H1 (cell line): ENCODE measurements at regions not wholly inside any gene's neighbourhood (a gene's known extent, or its start where the extent isn't known, plus 50 kb on each side); places are given as distances from the start of the nearest gene placed in this dataset.

ENCODE experiments used
- CTCF ChIA-PET: fragments of 300-600 bp; sonication (Branson Sonifier 250); formaldehyde crosslinking; loops from one replicate; lab custom pipeline; 2021; ENCODE audit not compliant: partially characterized antibody; lab: Charles Lee
- POLR2A ChIA-PET: fragments of 300-600 bp; sonication (Branson Sonifier 250); formaldehyde crosslinking; loops from one replicate; lab custom pipeline; 2021; ENCODE audit warnings: inconsistent platforms; ENCODE audit not compliant: partially characterized antibody; lab: Charles Lee
- DNase-seq, 2 experiments: peaks; one replicate each; pipeline versions ENCODE4 v3.0.0 to v3.0.0-alpha.2; 2010 to 2022; ENCODE audit warnings: low spot score in 2 of 2, low read depth in 1 of 2, mixed read lengths in 1 of 2
- FAIRE-seq: peaks from 2 replicates; lab custom pipeline; 2011; peaks lifted over from hg19 to GRCh38; lab: Jason Lieb, UNC
- H2AFZ ChIP-seq: 2 replicates; pipeline ENCODE4 v1.8.1; 2012; ENCODE audit warnings: low read length, inconsistent platforms
- H2AK5ac ChIP-seq: 2 replicates; pipeline ENCODE4 v1.6.1; 2013; ENCODE audit warnings: low read depth, low read length
- H2BK120ac ChIP-seq: replicated peaks from 2 replicates; pipeline ENCODE3; 2013; ENCODE audit warnings: low read depth, low read length, inconsistent platforms
- H2BK12ac ChIP-seq: 2 replicates; pipeline ENCODE4 v1.6.1; 2013; ENCODE audit warnings: low read depth, low read length
- H2BK15ac ChIP-seq: 2 replicates; pipeline ENCODE4 v1.6.1; 2013; ENCODE audit warnings: low read length
- H2BK20ac ChIP-seq: 2 replicates; pipeline ENCODE4 v1.6.1; 2013; ENCODE audit warnings: low read length
- H2BK5ac ChIP-seq: 2 replicates; pipeline ENCODE4 v1.6.1; 2013; ENCODE audit warnings: low read depth, low read length
- H3K14ac ChIP-seq: 2 replicates; pipeline ENCODE4 v1.6.1; 2013; ENCODE audit warnings: inconsistent platforms; ENCODE audit not compliant: insufficient read length
- H3K18ac ChIP-seq: 2 replicates; pipeline ENCODE4 v1.6.1; 2013; ENCODE audit warnings: low read length; ENCODE audit errors: extremely low read depth
- H3K23ac ChIP-seq: 2 replicates; pipeline ENCODE4 v1.6.1; 2013; ENCODE audit warnings: inconsistent platforms; ENCODE audit not compliant: insufficient read length
- H3K23me2 ChIP-seq: 2 replicates; pipeline ENCODE4 v1.6.1; 2013; ENCODE audit warnings: low read depth, low read length
- H3K27ac ChIP-seq: 2 replicates; pipeline ENCODE4 v1.6.1; 2011; ENCODE audit warnings: low read depth, low read length, inconsistent platforms
- H3K27me3 ChIP-seq, 4 experiments: replicated peaks in 1 of 4; 1 replicate in 1 of 4; 2 replicates in 3 of 4; pipeline versions ENCODE4 v1.6.1 to v1.8.1; 2011 to 2013; ENCODE audit warnings: low read length in 3 of 4, mild to moderate bottlenecking in 3 of 4, inconsistent platforms in 2 of 4, mixed read lengths in 2 of 4, moderate library complexity in 1 of 4; ENCODE audit not compliant: control insufficient read depth in 3 of 4, insufficient read depth in 3 of 4; ENCODE audit errors: extremely low read depth in 1 of 4
- H3K36me3 ChIP-seq, 4 experiments: 2 replicates each; pipeline versions ENCODE4 v1.6.1 to v1.8.1; 2011 to 2013; ENCODE audit warnings: mild to moderate bottlenecking in 4 of 4, low read length in 3 of 4, moderate library complexity in 2 of 4, control low read depth in 1 of 4, inconsistent platforms in 1 of 4; ENCODE audit not compliant: insufficient read depth in 4 of 4, control insufficient read depth in 2 of 4
- H3K4ac ChIP-seq: replicated peaks from 2 replicates; pipeline ENCODE3; 2013; ENCODE audit warnings: low read length, low read depth, mixed read lengths, inconsistent platforms; ENCODE audit not compliant: insufficient read length
- H3K4me1 ChIP-seq, 4 experiments: replicated peaks in 1 of 4; 1 replicate in 1 of 4; 2 replicates in 3 of 4; pipeline versions ENCODE4 v1.6.1 to v1.8.1; 2011 to 2013; ENCODE audit warnings: low read length in 3 of 4, inconsistent platforms in 2 of 4, mixed read lengths in 1 of 4; ENCODE audit not compliant: insufficient read depth in 4 of 4, control insufficient read depth in 3 of 4
- H3K4me2 ChIP-seq, 2 experiments: 2 replicates each; pipeline versions ENCODE4 v1.6.1 to v1.8.1; 2011 to 2013; ENCODE audit warnings: low read depth in 2 of 2, low read length in 2 of 2, control low read depth in 1 of 2, inconsistent platforms in 1 of 2, mild to moderate bottlenecking in 1 of 2; ENCODE audit not compliant: insufficient read depth in 1 of 2
- H3K4me3 ChIP-seq, 4 experiments: fragments of 200-600, 300-600 bp in 1 of 4; sonication (generic), shearing (Covaris generic), sonication (Bioruptor Twin) in 1 of 4; 2 replicates each; pipeline versions ENCODE4 v1.5.1 to v1.8.1; 2011 to 2016; ENCODE audit warnings: low read length in 4 of 4, low read depth in 3 of 4, control low read depth in 2 of 4, inconsistent platforms in 2 of 4, mild to moderate bottlenecking in 2 of 4, mixed read lengths in 1 of 4, moderate library complexity in 1 of 4; ENCODE audit not compliant: insufficient read depth in 2 of 4; ENCODE audit errors: extremely low read depth in 1 of 4
- H3K56ac ChIP-seq: replicated peaks from 2 replicates; pipeline ENCODE3; 2013; ENCODE audit warnings: low read depth, mild to moderate bottlenecking, mixed read lengths, low read length, inconsistent platforms; ENCODE audit not compliant: insufficient read length
- H3K79me1 ChIP-seq: 2 replicates; pipeline ENCODE4 v1.6.1; 2013; ENCODE audit warnings: low read depth, low read length, control low read depth
- H3K79me2 ChIP-seq, 2 experiments: 2 replicates each; pipeline versions ENCODE4 v1.6.1 to v1.8.1; 2012 to 2013; ENCODE audit warnings: low read length in 2 of 2, mild to moderate bottlenecking in 2 of 2, inconsistent platforms in 1 of 2; ENCODE audit not compliant: insufficient read depth in 2 of 2, control insufficient read depth in 1 of 2
- H3K9ac ChIP-seq, 4 experiments: replicated peaks in 1 of 4; 1 replicate in 1 of 4; 2 replicates in 3 of 4; pipeline versions ENCODE4 v1.6.1 to v1.8.1; 2011 to 2013; ENCODE audit warnings: low read depth in 3 of 4, low read length in 3 of 4, control low read depth in 2 of 4, mild to moderate bottlenecking in 2 of 4, moderate library complexity in 2 of 4, inconsistent platforms in 1 of 4; ENCODE audit errors: extremely low read depth in 1 of 4
- H3K9me3 ChIP-seq, 2 experiments: 2 replicates each; pipeline versions ENCODE4 v1.6.1 to v1.8.1; 2012 to 2013; ENCODE audit warnings: mild to moderate bottlenecking in 2 of 2, moderate library complexity in 2 of 2, control low read depth in 1 of 2, inconsistent platforms in 1 of 2, low read depth in 1 of 2, low read length in 1 of 2, mixed read lengths in 1 of 2; ENCODE audit not compliant: insufficient read depth in 2 of 2
- H4K20me1 ChIP-seq, 2 experiments: replicated peaks in 1 of 2; 2 replicates each; pipeline versions ENCODE3 to v1.8.1; 2011 to 2013; ENCODE audit warnings: inconsistent platforms in 2 of 2, low read length in 2 of 2, mild to moderate bottlenecking in 1 of 2; ENCODE audit not compliant: insufficient read depth in 2 of 2, control insufficient read depth in 1 of 2
- H4K5ac ChIP-seq: 2 replicates; pipeline ENCODE4 v1.6.1; 2013; ENCODE audit warnings: low read length, low read depth, mixed read lengths, inconsistent platforms; ENCODE audit not compliant: insufficient read length
- H4K8ac ChIP-seq: 2 replicates; pipeline ENCODE4 v1.8.0; 2013; ENCODE audit warnings: mild to moderate bottlenecking, moderate library complexity, low read length, inconsistent platforms; ENCODE audit not compliant: insufficient read depth; ENCODE audit errors: extremely low read depth
- H4K91ac ChIP-seq: replicated peaks from 2 replicates; pipeline ENCODE3; 2013; ENCODE audit warnings: low read length, mixed read lengths, inconsistent platforms; ENCODE audit not compliant: insufficient read length
- ASH2L ChIP-seq: fragments of 200-600, 300-600 bp; sonication (generic); IDR thresholded peaks from one replicate; pipeline ENCODE4 v1.7.1; 2017; ENCODE audit warnings: low read length
- ATF2 ChIP-seq: IDR thresholded peaks from 2 replicates; pipeline ENCODE4 v1.6.1; 2012; ENCODE audit warnings: low read length, inconsistent platforms
- ATF3 ChIP-seq: IDR thresholded peaks from 2 replicates; pipeline ENCODE4 v1.6.1; 2011; ENCODE audit warnings: low read depth, mild to moderate bottlenecking, low read length; ENCODE audit not compliant: insufficient read depth
- BACH1 ChIP-seq: IDR thresholded peaks from 2 replicates; pipeline ENCODE4 v1.6.1; 2012; ENCODE audit warnings: low read length, improper control_type of control experiment
- CBX5 ChIP-seq: fragments of 300-800, 300-1000 bp; sonication (generic); IDR thresholded peaks from 2 replicates; pipeline ENCODE4 v1.7.1; 2016; ENCODE audit warnings: antibody characterized with exemption, low read length, low read depth
- CHD1 ChIP-seq: IDR thresholded peaks from 2 replicates; pipeline ENCODE4 v1.6.1; 2012; ENCODE audit warnings: low read depth, low read length, improper control_type of control experiment
- CREB1 ChIP-seq: IDR thresholded peaks from 2 replicates; pipeline ENCODE4 v1.6.1; 2012; ENCODE audit warnings: inconsistent platforms
- KDM5A ChIP-seq: fragments of 200-600 bp; IDR thresholded peaks from 2 replicates; pipeline ENCODE4 v1.7.1; 2012; ENCODE audit warnings: mild to moderate bottlenecking, low read length, inconsistent platforms, mixed read lengths
- MAFK ChIP-seq: IDR thresholded peaks from 2 replicates; pipeline ENCODE4 v1.6.1; 2012; ENCODE audit warnings: low read depth, mild to moderate bottlenecking, improper control_type of control experiment, low read length
- NRF1 ChIP-seq: IDR thresholded peaks from 2 replicates; pipeline ENCODE4 v1.6.1; 2011; ENCODE audit warnings: mild to moderate bottlenecking, low read depth, low read length, improper control_type of control experiment
- SP2 ChIP-seq: IDR thresholded peaks from 2 replicates; pipeline ENCODE4 v1.6.1; 2012; ENCODE audit warnings: mild to moderate bottlenecking, low read length, inconsistent platforms
- ZNF274 ChIP-seq: IDR thresholded peaks from 2 replicates; pipeline ENCODE4 v1.7.0; 2012; ENCODE audit warnings: low read length, borderline replicate concordance; ENCODE audit errors: extremely low read depth
- WGBS, 2 experiments: shearing (Covaris generic) in 1 of 2; methylation state at CpG; one replicate each; pipeline versions ENCODE4 v1.1.6 to v1.1.7; 2013 to 2015; ENCODE audit warnings: low lambda C conversion rate in 2 of 2, mixed read lengths in 2 of 2, inconsistent platforms in 1 of 2, low coverage in 1 of 2, missing lambda C conversion rate in 1 of 2; ENCODE audit not compliant: insufficient replicate concordance in 2 of 2, insufficient coverage in 1 of 2, insufficient read length in 1 of 2; ENCODE audit errors: extremely low coverage in 1 of 2, missing lambda C conversion rate in 1 of 2; 5-methylcytosine and 5-hydroxymethylcytosine counted together

- Histone ChIP-seq H2BK15ac (no peak overlapping the region), H3K14ac (no peak overlapping the region), H3K79me2 (no peaks in the 10 kb centered on the region), H4K91ac (no peak overlapping the region), H2AK5ac (no peak overlapping the region), H4K20me1 (no peaks in the 10 kb centered on the region), H2AFZ (no peak overlapping the region), H3K23me2 (no peaks in the 10 kb centered on the region), H2BK12ac (no peak overlapping the region), H3K36me3 (no peaks in the 10 kb centered on the region), H2BK5ac (no peak overlapping the region), H3K27me3 (no peaks in the 10 kb centered on the region), H4K8ac (no peak overlapping the region), H3K4me1 (no peaks in the 10 kb centered on the region), H4K5ac (no peak overlapping the region), H3K23ac (no peak overlapping the region), H3K56ac (no peak overlapping the region), H3K27ac (no peak overlapping the region), H3K9me3 (no peaks in the 10 kb centered on the region), H2BK20ac (no peak overlapping the region), H3K9ac (no peak overlapping the region), H3K4me2 (no peak overlapping the region), H3K18ac (no peak overlapping the region), H3K4ac (no peak overlapping the region), H2BK120ac (no peak overlapping the region), H3K79me1 (no peaks in the 10 kb centered on the region), H3K4me3 (no peak overlapping the region)
- ChIA-PET POLR2A (no interaction called here), CTCF (no interaction called here)
- FAIRE-seq (no peak), DNase-seq (no peak)
- 93% methylated on average over 3 of the region's 3 CpGs; no CpG with 5 or more reads in 1 of the 2 experiments for WGBS, 2 experiments
- no peak for TF ChIP-seq CBX5
- no peak for TF ChIP-seq ATF3
- no peak for TF ChIP-seq SP2
- TF ChIP-seq NRF1: no peak
- no peak for TF ChIP-seq KDM5A
- no peak for TF ChIP-seq BACH1
- no peak for TF ChIP-seq ATF2
- TF ChIP-seq MAFK: no peak
- no peak for TF ChIP-seq ASH2L
- TF ChIP-seq CREB1: no peak
- no peak for TF ChIP-seq ZNF274
- no peak for TF ChIP-seq CHD1
Observed at GRCh38 chr9:107389617-107390071, 99.9 kb downstream of the KLF4 start.
